MV-4-11 (cell line): ENCODE measurements at regions not wholly inside any gene's neighbourhood (a gene's known extent, or its start where the extent isn't known, plus 50 kb on each side); places are given as distances from the start of the nearest gene placed in this dataset.
"Not testable (repeated sequence)": the region's sequence is repeated elsewhere in the genome, so short reads cannot be mapped to it uniquely, and the experiment has no call there.

Source experiments
- DNase-seq: peaks from one replicate; lab custom pipeline; 2025; lab: John Stamatoyannopoulos, UW

DNA sequence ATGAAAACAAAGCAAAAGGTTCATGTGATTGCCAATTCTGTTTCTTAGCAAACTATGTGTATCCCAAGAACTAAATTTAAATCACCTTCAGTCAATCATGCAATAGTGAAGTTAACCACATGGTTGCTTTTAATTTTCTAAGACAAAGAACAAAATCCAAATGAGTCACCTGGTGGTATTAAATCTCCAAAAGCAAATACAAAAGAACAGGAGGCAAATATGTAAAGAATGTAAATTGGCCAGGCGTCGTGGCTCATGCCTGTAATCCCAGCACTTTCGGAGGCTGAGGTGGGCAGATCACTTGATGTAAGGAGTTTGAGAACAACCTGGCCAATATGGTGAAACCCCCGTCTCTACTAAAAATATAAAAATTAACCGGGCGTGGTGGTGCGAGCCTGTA is 54.2 kb upstream of the PIK3R4 start:
- no peak for DNase-seq

DNA sequence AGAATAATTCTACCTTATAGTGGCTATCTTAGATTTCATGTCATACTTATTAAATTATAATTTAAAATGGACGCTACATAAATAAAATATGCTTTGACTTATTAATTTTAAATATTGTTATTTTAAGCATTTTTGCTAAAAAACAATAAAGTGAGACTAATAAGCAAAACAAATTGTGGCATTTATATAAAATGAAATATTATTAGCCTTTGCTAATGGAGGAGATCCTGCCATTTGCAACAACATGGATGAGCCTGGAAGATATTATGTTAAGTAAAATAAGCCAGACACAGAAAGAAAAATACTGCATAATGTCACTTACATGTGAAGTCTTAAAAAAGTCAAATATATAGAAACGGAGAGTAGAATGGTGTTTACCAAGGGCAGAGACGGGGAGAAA is 54.8 kb upstream of the PIK3R4 start:
- DNase-seq, result no peak

DNA sequence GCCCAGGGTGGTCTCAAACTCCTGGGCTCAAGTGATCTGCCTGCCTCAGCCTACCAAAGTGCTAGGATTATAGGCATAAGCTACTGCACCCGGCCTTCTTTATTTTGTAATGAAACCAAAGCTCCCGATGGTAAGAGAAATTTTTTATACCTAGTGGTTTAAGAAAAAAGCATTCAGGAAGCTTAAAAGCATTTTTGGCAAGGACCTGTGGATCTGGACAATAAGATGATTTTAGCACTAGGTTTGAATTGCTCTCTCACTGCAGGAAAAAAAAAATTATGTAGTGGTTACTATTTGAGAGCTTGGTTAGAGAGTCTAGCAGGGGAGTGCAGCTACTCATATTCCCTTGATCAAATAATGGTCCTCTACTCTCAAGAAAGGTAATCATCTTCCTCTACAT is 64.9 kb upstream of the PIK3R4 start:
- no peak for DNase-seq

DNA sequence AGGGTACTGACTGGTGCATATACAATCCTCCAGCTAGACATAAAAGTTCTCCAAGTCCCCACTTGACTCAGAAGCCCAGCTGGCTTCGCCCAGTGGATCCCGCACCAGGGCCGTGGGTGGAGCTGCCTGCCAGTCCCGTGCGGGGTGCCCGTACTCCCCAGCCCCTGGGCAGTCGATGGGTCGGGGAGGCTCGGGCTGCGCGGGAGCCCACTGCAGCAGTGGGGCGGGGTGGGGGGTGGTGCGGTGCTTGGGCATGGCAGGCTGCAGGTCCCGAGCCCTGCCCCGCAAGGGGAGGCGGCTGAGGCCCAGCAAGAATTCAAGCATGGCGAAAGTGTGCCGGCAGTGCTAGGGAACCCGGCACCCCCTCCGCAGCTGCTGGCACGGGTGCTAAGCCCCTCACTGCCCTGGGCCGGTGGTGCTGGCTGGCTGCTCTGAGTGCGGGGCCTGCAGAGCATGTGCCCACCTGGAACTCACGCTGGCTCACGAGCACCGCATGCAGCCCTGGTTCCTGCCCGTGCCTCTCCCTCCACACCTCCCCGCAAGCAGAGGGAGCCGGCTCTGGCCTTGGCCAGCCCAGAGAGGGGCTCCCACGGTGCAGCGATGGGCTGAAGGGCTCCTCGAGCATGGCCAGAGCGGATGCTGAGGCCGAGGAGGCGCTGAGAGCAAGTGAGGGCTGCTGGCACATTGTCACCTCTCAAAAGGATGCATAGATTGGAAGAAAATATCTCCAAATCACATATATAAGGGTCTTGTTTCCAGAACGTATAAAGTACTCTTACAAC is 68.3 kb upstream of the PIK3R4 start:
- DNase-seq, result no peak

DNA sequence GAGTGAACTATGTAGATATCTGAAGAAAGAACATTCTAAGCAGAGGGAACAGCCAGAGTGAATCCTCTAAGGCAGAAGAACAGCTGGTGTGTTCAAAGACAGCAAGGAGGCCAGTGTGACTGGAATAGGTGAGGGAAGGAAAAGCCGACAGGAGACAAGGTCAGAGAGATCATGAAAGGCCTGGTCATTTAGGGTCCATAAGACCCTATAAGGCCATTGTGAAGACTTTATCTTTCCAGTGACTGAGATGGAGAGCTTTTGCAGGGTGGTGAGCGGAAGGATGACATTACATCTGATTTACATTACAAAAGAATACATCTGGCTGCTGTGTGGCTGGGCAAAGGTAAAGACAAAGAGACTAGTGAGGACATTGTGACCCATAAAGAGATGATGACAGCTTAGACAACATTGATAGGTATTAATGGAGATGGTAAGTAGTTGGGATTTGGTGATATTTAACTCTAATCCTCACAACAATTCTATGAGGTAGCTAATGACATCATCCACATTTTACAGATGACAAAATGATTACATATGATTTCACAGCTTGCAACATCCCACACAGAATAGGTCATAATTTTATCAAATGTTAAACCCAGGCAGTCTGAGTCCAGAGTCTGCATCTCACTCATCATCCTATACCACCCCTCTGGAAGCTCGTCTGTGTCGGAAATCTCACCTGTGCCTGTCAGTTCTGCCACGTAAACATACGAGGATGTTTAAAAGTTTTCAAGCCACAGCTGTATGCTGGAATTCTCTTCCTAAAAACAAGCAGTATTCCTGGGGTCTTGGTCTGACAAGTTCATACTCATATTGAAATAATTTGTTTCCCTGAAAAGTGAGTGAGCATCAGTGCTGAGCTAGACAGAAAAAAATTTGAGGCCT is 70.2 kb upstream of the PIK3R4 start:
- no peak for DNase-seq

DNA sequence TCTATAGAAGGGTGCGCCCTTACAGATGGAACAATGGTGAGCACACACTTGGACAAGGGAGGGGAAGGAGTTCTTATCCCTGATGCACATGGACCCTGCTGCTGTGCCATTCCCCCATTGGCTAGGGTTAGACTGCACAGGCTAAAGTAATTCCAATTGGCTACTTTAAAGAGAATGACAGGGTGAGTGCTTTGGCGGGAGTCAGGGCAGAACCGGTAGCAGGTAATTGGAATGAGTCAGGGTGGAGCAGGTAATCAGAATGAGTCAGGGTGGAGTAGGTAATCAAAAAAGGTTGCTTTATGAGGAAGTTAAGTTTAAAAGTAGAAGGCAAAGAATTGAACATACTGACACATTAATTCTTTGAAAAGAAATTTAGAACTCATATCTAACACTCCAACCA is 71.4 kb upstream of the PIK3R4 start:
- not testable (repeated sequence) for DNase-seq

DNA sequence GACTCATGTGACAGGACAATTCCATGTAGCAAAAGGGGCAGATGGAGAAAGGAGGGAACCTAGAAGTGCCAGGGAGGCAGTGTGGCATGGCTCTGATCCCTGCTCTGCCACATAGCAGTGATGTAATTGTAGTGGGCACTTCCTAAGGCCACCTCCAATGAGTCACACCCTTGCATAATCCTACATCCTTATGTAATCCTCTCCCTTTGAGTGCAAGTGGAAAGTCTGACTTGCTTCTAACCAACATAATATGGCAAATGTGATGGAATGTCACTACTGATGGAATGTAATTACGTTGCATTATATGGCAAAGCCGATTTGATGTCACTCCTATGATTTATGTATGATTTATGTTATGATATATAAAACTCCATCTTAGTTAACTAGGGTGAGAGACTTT is 72.9 kb upstream of the ATP2C1 start:
- DNase-seq, result peak; percentile 95

DNA sequence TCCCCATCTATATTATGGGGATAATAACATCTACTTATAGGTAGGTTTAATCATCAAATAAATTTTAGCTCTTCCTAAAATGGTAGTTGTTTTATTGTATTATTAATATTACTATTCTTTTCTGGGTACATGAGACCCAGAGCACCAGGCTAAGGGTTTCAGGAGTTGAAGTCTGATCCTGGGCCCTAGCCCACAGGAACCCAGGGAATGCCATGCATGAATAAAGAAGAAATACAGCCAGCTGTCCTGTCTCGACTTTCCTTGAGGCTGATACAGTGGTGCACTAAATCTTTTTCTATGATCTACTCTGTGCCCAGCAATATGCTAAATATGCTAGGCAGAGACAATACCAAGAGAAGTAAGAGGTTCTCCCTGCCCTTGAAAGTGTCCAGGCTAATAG is 72.1 kb upstream of the ATP2C1 start:
- DNase-seq, result no peak

DNA sequence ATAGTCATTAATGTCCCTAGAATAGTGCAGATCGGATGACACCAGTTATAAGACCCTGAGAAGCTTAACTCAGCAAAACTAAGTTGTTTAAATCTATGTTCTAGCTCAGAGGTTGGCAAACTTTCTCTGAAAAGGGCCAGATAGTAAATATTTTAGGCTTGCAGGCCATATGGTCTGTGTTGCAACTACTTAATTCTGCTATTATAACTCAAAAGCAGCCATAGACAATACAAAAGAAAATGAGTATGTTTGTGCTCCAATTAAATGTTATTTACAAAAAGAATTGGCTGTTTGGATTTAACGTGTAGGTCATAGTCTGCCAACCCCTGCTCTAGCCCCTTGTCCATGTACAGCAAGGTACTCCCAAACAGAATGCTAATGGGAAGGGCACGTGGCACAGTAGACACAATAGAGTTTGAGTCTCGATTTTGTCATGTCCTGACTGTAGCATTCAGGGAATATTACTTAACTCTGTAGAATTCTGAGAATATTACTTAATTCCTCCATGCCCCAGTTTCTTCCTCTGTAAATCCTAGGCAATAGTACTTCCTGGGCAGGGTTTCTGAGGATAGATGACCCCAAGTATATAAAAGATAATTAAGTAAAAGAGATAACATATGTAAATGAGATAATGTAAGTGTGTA is 70.5 kb upstream of the ATP2C1 start:
- no peak for DNase-seq

DNA sequence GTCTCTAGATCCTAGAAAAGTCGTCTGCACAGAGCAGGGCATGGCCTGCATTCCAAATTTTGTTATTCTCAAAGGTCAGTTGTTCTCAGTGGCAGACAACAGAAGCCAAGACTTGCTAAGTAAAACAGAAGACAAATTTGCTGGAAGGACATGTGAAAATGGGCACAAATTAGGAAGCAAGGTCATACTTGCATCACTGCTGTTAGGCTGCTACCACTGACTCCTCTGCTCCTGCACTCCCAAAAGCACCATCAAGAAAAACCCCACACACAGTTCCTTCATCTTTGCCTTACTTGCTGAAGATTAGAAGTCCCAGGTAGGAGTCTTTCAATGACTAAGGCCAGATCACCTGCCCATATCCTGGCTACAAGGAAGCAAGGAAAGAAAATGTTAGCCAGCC is 69.9 kb upstream of the ATP2C1 start:
- no peak for DNase-seq

DNA sequence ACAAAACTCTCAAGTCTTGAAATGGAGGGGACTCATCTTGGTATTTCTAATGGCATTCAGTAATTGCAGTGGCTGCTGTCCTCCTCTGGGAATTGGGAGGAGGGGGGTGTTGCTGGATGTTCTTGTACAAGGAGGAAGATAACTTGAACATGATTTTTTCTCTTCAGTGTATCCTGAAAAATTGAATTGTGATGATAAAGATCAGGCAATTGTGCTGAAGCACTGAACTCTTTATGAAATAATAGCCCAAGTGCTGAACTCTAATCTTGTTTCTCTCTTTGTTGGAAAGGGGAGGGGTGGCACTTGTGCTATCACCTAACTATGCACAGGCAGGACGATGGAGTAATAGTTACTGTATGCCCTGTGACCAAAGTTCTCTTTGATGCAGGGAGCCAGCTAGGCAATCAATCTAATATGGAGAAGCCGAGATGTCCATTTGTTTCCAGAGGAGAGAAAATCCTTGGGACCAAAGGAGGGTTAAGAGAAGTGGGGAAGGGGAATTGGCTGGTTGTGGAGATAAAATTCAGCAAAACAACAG is 68.1 kb upstream of the ATP2C1 start:
- no peak for DNase-seq

DNA sequence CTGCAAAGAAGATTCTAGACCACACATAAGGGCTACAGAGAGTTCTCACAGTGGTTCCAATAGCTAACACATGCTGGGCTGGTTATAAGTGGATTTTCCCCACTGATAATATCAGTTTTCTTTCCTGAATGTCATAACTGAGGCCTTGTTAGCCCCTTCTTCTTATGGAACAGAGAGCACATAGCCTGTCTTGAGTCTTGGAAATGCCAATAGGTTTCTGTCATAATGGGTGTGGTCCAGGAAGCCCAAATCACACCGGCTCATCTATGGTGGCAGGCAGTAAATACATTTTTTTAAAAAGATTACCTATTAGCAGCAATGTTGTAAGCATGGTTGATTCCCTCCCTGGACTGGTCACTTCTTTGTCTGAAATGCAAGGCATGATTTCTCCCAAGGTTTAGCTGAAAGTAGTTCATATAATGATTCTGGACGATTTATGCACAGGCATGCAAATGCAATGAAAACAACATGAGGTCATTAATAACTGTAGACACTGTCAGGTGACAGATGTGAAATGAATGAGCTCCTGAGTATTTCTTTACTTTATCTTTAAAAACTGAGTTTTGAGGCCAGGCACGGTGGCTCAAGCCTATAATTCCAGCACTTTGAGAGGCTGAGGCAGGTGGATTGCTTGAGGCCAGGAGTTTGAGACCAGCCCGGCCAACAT is 67.2 kb upstream of the ATP2C1 start:
- DNase-seq, result no peak

DNA sequence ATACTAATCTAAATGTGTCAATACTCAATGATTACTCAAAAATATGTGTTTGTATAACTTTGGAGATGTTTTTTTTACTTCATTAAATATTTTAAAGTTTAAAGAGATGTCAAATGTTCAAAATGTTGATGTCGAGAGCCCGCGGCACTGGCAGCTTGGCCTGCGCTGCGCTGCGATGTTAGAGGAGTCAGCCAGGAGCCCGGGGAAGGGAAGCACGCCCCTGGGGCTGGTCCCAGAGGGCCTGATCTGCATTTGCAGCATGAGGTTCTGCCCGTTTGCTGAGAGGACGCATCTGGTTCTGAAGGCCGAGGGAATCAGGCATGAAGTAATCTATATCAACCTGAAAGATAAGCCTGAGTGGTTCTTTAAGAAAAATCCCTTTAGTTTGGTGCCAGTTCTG is 66.4 kb upstream of the ATP2C1 start:
- DNase-seq, result no peak

DNA sequence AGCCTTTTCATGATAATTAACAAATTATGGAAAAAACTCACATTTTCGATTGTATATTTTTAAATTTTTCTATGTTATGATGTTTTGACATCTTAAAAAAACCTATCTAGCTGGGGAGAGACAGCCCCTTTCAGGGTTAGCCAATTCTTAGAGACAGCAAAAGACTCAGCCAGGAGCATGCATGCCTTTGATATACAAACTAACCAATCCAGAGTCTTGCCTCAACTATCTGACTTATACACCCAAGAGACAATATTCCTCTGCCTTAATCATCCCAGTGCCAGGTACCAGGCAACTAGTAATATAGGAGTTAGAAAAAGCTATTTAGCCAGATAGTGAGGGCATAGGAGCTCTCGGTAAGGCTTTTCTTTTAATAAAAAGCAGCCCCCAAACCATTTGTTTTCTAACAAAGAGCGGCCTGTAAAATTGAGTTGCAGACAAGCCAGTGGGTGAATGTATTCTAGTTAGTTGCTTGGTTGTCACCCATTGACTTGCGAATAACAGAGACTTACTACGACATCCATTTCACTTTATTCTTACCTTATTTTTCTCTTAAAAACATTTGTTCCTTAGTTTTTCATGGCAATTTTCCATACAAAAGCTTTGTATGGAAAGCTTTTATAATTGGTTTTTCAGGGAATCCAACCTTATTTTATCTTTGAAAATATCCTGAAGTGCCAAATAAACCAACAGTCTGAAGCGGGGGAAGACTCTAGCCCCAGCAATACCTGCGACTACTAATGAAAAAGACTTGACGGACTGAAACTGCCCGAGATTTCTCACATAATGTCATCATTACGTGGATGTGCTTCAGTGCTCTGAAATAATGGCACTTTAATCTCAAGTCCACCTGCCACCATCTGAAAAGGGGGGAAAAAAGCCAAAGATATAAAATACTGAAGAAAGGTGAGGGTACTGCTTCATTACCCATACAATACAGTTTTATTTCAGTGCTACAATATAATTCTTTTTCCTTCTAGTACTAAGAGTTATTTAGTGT is 64.6 kb upstream of the ATP2C1 start:
- DNase-seq, result no peak

DNA sequence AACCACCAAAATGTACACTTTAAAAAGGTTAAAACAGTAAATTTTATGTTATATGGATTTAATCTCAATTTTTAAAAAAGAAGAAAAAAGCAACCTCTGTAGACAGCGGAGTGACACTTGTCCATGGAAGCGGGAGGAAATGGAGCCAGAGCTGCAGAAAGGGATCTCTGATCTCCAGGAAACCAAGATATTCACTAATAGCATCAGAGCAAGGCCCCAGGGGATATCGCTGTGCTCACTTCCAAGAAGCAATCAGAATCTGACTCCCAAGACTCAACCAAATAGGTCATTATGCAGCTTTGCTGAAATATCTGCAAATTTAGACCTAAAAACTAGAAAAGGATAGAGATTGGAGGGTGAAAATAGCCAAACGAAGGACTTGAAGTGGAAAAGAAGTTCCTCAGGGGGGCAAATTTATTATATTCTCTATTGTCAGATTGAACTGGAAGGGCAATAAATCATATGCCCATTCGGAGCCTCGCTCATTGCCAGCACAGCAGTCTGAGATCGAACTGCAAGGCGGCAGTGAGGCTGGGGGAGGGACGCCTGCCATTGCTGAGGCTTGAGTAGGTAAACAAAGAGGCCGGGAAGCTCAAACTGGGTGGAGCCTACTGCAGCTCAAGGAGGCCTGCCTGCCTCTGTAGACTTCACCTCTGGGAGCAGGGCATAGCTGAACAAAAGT is 62.0 kb upstream of the ATP2C1 start:
- DNase-seq, result no peak

DNA sequence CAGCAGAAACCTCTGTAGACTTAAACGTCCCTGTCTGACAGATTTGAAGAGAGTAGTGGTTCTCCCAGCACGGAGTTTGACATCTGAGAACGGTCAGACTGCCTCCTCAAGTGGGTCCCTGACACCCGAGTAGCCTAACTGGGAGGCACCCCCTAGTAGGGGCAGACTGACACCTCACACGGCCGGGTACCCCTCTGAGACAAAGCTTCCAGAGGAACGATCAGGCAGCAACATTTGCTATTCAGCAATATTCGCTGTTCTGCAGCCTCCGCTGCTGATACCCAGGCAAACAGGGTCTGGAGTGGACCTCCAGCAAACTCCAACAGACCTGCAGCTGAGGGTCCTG is 61.5 kb upstream of the ATP2C1 start:
- DNase-seq, result not testable (repeated sequence)

DNA sequence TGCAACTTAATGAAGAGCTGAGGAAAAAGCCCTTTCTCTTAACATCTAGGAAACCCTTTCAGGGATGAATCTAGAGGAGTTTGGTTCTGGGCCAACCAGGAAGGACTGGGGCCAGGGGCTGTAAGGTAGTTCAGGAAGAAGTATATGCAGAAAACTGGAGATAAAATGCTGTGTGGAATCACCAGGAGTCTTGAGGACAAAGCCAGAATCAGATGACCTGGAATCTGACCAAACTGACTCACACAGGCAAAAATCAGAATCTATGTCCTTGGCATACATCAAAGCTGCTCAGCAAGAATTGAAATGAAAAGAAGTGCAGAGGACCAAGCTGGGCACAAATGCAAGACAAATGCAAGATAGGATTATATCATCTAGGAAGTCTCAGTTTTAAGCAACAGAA is 59.4 kb upstream of the ATP2C1 start:
- no peak for DNase-seq

DNA sequence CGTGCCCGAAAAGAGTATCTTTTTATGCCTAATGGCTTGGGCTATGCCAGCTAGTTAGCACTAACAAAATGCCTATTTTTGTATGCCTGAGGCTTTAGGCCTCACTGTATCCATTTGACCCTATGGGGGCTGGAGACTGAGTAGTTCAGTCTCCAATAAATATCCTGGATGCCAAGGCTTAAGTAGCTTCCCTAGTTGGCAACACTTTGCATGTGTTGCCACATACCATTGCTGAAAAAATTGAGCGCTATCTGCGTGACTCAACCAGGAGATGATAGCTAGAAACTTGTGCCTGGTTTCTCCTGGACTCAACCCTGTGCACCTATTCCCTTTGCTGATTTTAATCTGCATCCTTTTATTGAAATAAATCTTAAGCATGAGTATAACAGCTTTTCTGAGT is 58.4 kb upstream of the ATP2C1 start:
- DNase-seq, result peak; percentile 12

DNA sequence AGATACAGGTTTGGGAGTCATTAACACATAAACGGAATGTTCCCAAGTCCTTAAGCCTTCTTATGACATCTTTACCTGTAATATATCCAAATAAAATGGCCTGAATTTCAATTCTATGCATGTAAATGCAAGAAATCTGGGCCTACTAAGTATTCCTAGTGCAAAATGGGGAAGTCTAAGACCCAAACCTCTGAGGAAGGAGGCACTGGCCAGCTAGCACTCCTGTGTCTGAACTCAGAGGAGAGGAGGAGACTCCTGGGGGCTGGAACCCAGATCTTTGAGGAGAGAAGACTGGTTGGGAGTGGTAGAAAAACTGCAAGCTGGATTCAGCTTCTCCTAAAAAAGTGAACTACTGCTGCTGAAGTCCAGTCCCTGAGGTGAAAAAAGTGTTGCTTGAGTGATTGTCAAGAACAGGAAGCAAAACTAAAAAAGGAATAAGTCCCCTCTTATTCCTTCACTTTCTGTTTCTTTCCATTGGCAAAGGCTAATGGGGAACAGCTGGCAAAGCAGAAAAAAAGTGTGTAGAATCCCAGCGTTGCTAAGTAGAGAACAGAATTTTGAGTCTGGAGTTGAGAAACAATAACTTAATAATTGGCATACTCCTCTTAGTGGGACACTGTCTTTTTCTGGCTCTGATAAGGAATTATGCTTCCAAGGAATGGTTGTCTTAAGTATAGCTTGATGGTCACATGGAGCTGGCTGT is 54.8 kb upstream of the ATP2C1 start:
- DNase-seq, result peak; percentile 59

DNA sequence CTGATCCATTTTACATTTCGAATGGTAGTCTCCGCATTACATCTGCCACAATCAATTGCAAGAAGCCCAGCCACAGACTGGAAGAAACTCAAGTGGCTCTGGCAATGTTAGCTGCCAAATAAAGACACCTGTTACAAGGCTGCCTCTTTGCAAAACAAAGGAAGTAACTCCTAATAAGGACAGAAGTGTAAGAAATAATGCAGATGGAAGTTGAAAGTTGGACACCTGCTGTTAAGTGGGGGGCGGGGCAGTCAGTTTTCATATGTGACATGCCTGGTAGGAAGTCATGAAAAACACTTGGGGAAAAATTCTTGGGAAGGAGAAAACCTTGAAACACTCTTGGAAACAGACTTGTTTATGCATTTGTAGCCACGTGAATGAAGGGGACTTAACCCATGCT is 54.1 kb upstream of the ATP2C1 start:
- no peak for DNase-seq
